Epithelial cell of esophagus (primary cell): ENCODE measurements at regions not wholly inside any gene's neighbourhood (a gene's known extent, or its start where the extent isn't known, plus 50 kb on each side); places are given as distances from the start of the nearest gene placed in this dataset.

Experiments
- DNase-seq: peaks from one replicate; pipeline ENCODE4 v3.0.0; 2010; ENCODE audit warnings: low read depth
- H3K4me3 ChIP-seq: 2 replicates; pipeline ENCODE4 v1.5.1; 2011; ENCODE audit warnings: mild to moderate bottlenecking, low read length, control low read depth
- CTCF ChIP-seq: IDR thresholded peaks from 2 replicates; pipeline ENCODE4 v1.5.1; 2011; ENCODE audit warnings: low read depth, mild to moderate bottlenecking, low read length, control low read depth, inconsistent platforms; ENCODE audit not compliant: insufficient read depth; ENCODE audit errors: missing control alignments

DNA sequence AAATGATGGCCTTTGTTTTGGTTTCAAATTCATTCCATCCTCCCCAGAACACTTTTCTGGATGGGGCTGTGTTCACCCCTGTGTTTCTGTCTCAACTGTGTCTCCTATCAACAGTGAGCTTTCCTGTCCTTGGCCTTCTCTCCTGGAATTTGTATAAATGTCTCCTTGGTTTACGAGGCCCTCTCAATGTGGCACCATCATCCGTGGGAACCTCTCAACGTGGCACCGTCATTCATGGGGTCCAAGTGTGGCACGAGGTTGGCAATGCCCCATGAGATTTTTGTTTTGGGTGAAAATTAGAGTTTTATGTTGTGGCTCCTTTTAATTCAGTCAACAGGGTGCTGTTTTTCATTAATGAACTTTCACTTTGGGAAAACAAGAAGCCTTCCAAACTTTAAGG, 280.7 kb upstream of the SALL3 start:
- no peak overlapping the region for H3K4me3 ChIP-seq
- DNase-seq: no peak
- TF ChIP-seq CTCF: no peak

DNA sequence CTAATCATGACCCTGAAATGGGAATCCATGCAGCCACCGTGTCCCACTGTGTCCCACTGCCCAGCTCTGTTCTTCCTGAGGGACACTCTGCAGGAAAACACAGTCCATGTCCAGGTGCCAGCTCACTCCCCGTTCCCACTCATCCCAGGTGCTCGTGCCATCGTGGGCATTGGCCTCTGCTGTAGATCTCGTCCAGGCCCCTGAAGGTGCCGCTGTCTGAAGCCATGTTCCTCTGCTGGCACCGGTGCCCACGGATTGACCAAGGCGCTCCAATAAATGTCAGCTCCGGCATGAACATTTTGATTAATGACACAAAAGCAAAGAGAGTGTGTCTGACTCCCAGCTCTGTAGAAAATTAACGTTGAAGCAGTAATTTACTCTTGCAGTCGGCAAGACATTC, 280.1 kb upstream of the SALL3 start:
- no peak overlapping the region for H3K4me3 ChIP-seq
- TF ChIP-seq CTCF: no peak
- DNase-seq: no peak

- no peak for DNase-seq
- no peak overlapping the region for H3K4me3 ChIP-seq
- TF ChIP-seq CTCF: no peak
These were observed 277.7 kb upstream of the SALL3 start for GRCh38 chr18:78701771-78702396.

GRCh38 chr18:78703291-78703690, 276.3 kb upstream of the SALL3 start:
- TF ChIP-seq CTCF: no peak
- no peak overlapping the region for H3K4me3 ChIP-seq
- DNase-seq: no peak

DNA sequence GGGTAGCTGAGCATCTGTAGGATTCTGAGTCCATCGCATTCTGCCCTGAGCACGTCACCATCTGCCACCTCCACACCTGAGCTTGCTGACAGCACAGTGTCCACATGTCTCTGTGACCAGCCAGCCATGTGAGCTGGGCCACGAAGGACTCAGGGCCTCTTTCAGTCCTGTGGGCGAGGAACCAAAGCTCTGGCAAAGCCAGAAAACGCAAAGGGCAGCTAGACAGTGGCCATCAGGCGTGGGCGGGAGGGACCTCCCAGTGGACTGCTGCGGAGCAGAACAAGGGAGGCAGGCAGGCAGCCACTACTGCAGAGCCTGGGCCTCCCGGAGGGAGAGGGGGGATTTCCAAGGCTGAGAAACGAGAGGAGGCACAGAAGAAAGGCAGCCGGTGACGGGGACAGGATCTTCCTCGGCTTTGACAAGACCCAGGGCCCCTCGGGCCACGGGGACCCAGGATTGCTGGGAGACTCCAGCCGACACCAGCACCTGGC, 274.6 kb upstream of the SALL3 start:
- DNase-seq: no peak
- H3K4me3 ChIP-seq: no peak overlapping the region
- no peak for TF ChIP-seq CTCF

DNA sequence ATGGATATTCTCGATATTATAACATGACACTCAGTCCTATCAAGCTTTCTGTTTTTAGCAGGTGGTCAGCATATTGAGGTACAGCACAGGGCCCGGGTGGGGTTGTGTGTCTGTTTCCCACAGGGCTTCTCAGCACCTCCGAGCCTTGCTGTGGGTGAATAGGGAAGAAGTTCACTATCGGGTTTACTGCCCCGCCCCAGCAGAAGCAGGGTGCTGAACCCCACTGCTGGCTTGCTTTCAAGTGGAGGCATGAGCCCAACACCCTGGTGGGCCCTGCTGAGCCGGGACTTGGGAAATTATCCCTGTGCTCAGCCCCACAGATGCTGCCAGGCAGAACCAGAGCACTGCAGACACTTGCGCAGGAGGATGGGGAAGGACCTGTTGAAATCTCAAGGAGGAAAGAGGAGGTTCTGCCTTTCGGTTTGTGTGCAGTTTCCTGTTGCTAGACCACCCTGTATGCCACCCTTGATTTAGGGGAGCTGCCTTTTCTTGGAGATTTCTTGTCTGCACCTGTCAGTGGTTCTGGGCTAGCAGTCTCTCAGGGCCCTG, 270.3 kb upstream of the SALL3 start:
- DNase-seq: no peak
- no peak for TF ChIP-seq CTCF
- no peak overlapping the region for H3K4me3 ChIP-seq

GRCh38 chr18:78711316-78711715, 268.3 kb upstream of the SALL3 start:
- DNase-seq: no peak
- TF ChIP-seq CTCF: no peak
- no peak overlapping the region for H3K4me3 ChIP-seq
